Stimulated activated CD4-positive, alpha-beta T cell treated with anti-CD3 and anti-CD28 coated beads, Interleukin-1b, Interleukin-23, amount 100 ng/mL, for 1 hour (primary cell): ENCODE measurements at regions not wholly inside any gene's neighbourhood (a gene's known extent, or its start where the extent isn't known, plus 50 kb on each side); places are given as distances from the start of the nearest gene placed in this dataset.

Source experiments
- DNase-seq, 2 donors: peaks; one replicate each; pipeline ENCODE4 v3.0.0-alpha.2; 2020; ENCODE audit warnings: low read depth in 2 of 2

GRCh38 chr21:33155422-33155821, 74.3 kb upstream of the IFNAR2 start:
- DNase-seq: no peak

- no peak for DNase-seq
Measured at GRCh38 chr21:33157303-33157702, 72.4 kb upstream of the IFNAR2 start.

GRCh38 chr21:33158654-33159053, 71.1 kb upstream of the IFNAR2 start:
- DNase-seq: no peak

- DNase-seq: no peak
Measured at GRCh38 chr21:33162436-33162951, 67.2 kb upstream of the IFNAR2 start.

GRCh38 chr21:33168886-33169285, 60.9 kb upstream of the IFNAR2 start:
- no peak for DNase-seq

GRCh38 chr21:33169359-33169758, 60.4 kb upstream of the IFNAR2 start:
- DNase-seq: no peak

- DNase-seq: no peak
Measured at GRCh38 chr21:33171616-33172169, 58.0 kb upstream of the IFNAR2 start.

- no peak for DNase-seq
Measured at GRCh38 chr21:33174756-33175155, 55.0 kb upstream of the IFNAR2 start.
